Spleen (tissue), 7 donors: ENCODE measurements at regions not wholly inside any gene's neighbourhood (a gene's known extent, or its start where the extent isn't known, plus 50 kb on each side); places are given as distances from the start of the nearest gene placed in this dataset.
"Not testable (repeated sequence)": the region's sequence is repeated elsewhere in the genome, so short reads cannot be mapped to it uniquely, and the experiment has no call there.

ENCODE experiments used
- POLR2A ChIP-seq, 3 donors: fragments of 450-650 bp; IDR thresholded peaks; one replicate each; pipeline ENCODE4 v1.5.1; 2017; ENCODE audit warnings: antibody characterized with exemption in 3 of 3, mild to moderate bottlenecking in 1 of 3
- TF ChIP-seq, protein P1 (sequence below), 11 experiments: fragments of 200-600 bp in 7 of 11; fragments of 450-650 bp in 4 of 11; sonication (generic) in 4 of 11; IDR thresholded peaks in 8 of 11; conservative IDR thresholded peaks in 3 of 11; 1 replicate in 7 of 11; 2 replicates in 4 of 11; pipeline versions ENCODE4 v1.4.0 to v1.8.0; 2016 to 2021; ENCODE audit warnings: antibody characterized with exemption in 11 of 11, inconsistent platforms in 4 of 11, mild to moderate bottlenecking in 1 of 11
- donor health status: DM: no; HTN: no; CAD: no; lungs with moderate emphysema.
- donor health status: DM: no; HTN: no; CAD: no.
- donor health status: DM: no; HTN: no; CAD: no.

DNA sequence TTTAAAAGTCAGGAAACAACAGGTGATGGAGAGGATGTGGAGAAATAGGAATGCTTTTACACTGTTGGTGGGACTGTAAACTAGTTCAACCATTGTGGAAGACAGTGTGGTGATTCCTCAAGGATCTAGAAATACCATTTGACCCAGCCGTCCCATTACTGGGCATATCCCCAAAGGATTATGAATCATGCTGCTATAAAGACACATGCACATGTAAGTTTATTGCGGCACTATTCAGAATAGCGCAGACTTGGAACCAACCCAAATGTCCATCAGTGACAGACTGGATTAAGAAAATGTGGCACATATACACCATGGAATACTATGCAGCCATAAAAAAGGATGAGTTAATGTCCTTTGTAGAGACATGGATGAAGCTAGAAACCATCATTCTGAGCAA, 359.8 kb upstream of the CCDC179 start:
- TF ChIP-seq POLR2A (IDR thresholded peaks at IDR 0.05) = not testable (repeated sequence)
- TF ChIP-seq, protein P1, sequence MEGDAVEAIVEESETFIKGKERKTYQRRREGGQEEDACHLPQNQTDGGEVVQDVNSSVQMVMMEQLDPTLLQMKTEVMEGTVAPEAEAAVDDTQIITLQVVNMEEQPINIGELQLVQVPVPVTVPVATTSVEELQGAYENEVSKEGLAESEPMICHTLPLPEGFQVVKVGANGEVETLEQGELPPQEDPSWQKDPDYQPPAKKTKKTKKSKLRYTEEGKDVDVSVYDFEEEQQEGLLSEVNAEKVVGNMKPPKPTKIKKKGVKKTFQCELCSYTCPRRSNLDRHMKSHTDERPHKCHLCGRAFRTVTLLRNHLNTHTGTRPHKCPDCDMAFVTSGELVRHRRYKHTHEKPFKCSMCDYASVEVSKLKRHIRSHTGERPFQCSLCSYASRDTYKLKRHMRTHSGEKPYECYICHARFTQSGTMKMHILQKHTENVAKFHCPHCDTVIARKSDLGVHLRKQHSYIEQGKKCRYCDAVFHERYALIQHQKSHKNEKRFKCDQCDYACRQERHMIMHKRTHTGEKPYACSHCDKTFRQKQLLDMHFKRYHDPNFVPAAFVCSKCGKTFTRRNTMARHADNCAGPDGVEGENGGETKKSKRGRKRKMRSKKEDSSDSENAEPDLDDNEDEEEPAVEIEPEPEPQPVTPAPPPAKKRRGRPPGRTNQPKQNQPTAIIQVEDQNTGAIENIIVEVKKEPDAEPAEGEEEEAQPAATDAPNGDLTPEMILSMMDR (IDR thresholded peaks at IDR 0.05 in 8 of 11, conservative IDR thresholded peaks at IDR 0.05 in 3 of 11) = not testable (repeated sequence)
